NCI-H2171 (cell line): ENCODE measurements at regions not wholly inside any gene's neighbourhood (a gene's known extent, or its start where the extent isn't known, plus 50 kb on each side); places are given as distances from the start of the nearest gene placed in this dataset.
"Not testable (repeated sequence)": the region's sequence is repeated elsewhere in the genome, so short reads cannot be mapped to it uniquely, and the experiment has no call there.

Experiments used
- DNase-seq: peaks from one replicate; lab custom pipeline; 2025; lab: John Stamatoyannopoulos, UW

DNA sequence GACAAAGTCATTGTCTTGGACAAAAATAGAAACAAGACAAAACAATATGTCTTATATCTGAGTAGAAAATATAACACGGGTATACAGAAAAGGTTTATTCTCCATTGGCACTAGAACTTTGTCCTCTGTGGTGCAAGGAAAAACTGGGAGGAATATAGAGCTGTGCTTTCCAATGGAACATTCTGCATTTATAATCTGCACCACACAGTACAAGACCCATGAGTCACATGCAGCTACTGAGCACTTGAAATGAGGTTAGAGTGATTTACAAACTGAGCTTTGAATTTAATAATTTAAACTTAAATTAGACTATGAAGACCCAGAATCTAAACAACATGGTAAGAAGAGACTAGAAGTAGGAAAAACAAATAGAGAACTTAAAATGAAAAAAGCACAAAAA is 86.1 kb downstream of the RAP2A start:
- DNase-seq = no peak

DNA sequence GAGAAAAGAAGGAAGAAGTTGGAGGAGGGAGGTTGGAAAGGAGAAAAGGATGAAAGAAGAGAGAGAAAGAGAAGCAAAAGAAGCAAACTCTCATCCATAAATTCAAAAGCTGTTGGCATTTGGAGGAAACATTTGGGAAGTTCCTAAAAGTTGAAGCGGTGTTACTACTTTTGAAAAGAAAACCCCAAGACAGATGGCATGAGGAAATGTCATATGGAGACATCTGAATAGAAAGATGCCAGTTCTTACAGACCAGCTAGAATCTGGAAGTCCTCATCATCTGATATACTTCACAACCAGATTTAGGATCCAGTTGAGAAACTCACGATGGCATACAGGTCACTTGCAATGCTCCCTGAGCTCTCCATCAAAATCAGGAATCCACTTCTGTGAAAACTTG is 86.9 kb downstream of the RAP2A start:
- DNase-seq = no peak

DNA sequence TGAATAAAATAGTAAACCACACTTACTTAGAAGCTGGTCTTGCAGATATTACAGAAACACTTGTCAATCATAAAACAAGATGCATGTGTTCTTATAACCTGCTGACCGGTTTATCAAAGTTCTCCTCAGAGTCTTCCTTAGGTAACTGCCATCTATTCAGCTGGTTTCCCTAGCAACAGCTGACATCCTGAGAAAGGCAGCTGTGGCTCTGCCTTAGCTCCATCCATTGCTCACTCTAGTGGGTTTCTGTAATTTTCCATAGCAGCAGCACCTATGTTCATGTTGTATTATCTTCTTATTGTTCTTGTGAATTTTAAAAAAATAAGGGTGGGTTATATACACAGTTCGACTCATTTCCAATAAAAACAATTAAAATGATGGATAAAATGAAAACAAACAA is 87.8 kb downstream of the RAP2A start:
- no peak for DNase-seq

DNA sequence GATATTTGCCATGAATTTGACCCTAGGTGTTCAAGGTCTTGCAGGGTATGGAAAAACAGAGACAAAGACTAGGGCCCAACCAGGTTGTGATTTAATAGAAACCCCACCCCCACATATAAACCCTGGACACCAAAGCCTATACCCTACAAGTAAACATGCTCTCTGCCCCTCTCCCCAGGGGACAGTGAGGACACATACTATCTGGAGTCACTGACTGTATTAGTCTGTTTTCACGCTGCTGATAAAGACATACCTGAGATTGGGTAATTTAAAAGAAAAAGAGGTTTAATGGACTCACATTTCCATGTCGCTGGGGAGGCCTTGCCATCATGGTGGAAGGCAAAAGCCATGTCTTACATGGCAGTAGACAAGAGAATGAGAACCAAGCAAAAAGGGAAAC is 88.3 kb downstream of the RAP2A start:
- no peak for DNase-seq

DNA sequence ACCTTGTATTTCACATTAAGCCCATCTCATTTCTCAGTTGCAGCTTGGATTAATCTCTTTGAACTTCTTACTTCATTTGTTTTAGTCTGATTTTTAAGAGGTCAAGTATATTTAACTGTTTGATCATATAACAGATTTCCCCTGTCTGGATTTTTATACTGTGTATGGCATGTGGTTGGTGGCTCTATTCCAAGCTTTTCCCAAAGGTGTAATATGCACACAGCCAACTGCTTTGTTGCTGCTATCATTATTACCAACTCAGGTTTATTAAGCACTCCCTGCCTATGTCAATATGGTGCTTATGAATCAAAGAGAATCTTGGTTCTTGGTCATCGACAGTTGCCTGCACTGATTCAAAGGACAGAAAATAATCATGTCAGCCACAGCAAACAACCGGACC is 92.6 kb downstream of the RAP2A start:
- peak; percentile 20 for DNase-seq

DNA sequence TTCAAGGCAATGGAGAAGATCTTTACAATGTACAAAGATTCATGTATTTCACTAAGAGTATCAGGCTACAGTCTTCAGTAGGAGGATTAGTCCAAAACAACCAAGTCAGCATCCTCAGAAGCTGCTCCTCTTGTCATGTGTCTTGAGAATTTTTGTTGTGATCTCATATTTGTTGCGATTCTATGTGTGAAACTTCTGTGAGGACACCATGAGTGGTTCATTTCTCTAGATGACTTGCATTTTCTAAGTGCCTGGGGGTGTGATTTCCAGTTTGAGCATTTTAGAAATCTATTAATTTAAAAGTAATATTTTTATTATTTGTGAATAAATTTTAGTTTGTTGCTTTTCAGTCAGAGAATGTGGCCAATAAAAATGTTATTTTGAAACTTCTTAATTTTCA is 94.5 kb downstream of the RAP2A start:
- no peak for DNase-seq

DNA sequence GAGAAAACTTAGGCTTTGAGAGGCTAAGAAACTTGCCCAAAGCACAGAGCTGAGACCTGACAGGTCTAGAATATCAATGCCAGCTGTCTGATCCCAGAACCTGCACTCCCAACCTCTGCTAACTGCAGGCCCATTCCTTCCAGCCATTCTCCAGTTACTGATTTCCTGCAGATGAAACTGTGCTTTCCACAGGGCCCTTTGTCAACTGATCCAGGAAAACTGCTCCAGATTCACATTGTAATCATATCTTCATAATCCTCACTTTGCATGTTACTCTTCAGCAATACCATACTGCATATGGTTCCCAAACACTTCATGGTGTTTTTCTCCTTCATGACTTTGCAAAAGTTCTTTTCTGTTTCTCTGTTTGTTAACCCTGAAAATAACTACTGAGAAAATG is 100.6 kb downstream of the RAP2A start:
- DNase-seq = no peak

DNA sequence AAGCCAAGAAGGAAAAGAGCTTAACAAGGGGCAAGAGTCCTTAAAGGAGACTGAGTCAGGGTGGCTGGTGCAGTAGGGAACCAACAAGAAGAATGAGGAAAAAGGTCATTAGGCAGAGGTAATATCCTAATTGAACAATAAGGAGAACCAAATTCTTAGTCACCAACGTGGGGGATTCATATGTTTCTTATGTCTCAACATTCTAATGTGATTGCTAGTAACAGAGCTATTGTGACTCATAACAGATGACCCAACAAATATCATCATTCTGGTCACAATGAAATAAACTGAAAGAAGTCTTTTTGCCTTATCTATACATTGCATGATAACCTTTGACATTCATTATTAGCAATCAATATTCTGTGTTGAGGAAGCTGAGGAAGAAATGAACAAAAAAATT is 101.6 kb downstream of the RAP2A start:
- DNase-seq = no peak

DNA sequence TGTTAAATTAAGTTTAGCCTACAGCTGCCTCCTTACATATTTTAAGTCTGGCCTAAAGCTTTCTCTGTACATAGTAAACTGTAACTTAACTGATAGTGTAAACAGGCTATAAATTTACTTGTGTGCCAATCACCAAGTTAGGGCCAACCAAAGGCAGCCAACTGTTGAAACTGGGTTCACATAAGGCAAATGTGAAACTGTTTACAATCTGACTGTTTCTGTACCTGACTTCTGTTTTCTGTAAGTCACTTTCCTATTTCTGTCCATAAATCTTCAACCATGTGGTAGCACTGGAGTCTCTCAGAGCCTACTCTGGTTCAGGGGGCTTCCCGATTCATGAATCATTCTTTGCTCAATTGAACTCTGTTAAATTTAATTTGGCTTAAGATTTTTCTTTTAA is 103.1 kb downstream of the RAP2A start:
- no peak for DNase-seq

DNA sequence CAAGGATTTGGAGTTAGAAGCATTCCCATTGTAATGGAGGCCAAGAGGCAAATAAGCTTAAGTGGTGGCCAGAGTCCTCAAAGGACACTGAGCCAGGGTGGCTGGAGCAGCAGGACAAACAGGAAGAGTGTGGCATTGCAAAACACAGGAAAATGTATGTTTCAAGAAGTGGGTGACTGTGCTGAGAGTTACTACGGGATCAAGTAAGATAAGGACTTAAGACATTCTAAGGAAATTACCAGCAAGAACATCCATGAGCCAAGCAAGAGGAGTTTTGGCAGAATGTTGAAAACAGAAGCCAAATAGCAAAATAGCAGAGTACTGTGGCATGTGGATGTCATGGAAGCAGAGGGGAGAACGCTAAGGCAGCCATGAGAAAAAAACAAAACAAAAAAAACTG is 104.2 kb downstream of the RAP2A start:
- no peak for DNase-seq

DNA sequence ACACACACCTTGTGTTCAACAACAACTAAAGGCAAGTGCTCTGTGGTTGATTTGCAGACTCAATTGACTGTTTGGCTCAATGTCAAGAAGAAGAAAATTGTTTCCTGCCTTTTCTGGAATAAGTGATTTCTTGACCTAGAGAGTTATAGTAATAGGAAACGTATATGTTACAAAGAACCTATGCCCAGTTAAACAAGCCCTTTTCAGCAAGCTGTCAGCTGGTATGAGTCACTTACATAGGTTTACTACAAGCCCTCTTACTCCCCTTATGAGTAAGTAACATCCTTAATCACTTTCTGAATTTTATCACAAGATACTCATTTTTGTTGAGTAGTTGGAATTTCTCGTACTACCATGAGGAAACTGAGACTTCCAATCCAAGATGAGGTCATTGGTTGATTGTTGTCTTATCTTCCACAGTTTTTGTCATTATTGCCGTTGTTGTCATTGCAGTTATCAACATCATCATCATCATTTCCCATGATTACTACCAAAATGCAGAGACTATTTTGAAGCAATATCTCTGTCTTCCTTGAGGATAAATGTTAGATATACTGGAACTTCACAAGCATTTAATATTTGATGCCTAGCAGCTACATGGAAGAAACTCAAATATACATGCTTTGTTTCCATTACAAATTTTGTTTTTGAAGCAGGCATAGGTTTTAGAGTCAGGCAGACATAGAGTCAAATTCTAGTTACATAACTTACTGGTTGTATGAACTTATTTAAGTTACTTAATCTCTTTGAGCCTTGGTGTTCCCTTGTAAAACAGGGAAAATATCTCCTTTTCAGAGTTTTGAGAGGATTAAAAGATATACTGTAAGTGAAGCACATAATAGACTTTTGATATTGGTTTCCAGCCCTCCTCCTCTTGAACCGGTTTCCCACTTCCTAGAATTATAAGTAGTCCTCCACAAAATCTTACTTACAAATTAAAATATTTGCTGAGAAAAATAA is 106.0 kb downstream of the RAP2A start:
- DNase-seq = no peak

DNA sequence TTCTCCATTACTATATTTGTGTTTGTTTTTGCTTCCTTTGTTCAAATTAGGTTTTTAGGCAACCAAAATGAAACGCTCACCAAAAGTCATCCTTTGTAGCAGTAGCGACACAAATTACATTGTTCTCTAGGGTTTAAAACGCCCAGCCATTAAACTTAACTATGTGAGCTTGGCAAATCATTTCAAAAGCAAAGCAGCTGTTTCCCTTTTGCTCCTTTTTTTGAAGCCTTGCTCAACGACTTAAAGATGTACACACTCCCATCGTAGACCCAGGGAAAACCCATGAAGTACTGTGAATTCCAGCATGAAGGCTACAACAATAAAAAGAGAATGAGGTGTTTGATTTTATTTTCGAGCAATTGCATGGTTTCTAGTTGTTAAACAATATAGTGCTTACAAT is 106.7 kb downstream of the RAP2A start:
- no peak for DNase-seq

DNA sequence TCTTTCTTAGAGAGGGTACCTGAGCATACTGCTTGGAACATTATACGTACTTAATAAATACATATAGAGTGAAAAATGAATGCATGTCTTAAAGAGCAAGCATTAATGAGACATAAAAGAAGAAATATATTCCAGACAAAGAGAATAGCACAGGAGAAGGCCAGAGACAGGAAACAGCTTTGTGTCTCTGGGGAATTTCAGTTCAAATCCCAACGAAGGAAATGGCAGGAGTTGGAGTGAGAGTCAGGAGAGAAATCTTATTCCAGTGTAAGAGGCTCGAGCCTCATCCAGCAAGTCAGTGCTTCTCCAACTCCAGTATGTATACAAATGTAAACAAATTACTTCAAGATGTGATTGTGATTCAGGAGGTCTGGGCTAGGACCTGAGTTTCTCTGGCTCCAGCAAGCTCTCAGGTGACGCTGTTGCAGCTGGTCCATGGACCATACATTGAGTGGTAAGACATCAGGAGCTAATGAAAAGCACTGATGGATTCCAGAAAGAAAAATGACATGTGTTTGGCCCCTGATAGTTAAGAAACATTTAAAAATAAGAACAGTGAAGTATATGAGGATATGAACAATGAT is 108.2 kb downstream of the RAP2A start:
- DNase-seq = no peak

DNA sequence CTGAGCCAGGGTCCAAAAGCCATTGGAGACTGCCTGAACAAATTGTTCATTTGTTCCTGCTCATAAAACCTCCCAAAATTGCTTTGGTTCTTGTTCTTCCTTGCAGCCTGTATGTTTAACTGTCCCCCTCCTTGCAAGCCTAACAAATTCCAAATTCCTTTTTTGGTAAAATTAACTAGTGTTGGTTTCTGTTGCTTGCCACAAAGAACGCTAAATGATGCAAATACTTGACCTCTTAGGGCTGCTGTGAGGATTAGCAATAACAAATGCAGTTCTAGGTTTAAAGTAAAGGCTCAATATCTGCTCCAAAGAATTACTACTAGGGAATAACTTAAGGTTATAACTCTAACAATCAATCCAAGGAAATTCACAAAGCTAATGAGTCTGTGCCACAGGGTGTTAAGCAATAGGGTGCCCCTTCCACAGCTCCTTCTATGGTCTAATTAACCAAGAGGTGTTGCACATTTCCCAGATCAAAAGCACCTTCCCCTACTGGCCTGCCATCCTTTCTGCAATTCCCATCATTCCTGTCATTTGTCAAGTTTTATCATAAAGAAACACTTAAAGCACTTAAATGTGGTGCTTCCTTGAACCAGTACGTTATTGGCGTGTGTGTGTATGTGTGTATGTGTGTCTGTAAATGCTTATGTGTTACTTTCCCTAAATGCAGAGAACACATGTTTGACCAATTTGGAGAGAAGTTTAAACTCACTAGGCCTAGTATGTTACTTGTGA is 110.2 kb downstream of the RAP2A start:
- DNase-seq = no peak

DNA sequence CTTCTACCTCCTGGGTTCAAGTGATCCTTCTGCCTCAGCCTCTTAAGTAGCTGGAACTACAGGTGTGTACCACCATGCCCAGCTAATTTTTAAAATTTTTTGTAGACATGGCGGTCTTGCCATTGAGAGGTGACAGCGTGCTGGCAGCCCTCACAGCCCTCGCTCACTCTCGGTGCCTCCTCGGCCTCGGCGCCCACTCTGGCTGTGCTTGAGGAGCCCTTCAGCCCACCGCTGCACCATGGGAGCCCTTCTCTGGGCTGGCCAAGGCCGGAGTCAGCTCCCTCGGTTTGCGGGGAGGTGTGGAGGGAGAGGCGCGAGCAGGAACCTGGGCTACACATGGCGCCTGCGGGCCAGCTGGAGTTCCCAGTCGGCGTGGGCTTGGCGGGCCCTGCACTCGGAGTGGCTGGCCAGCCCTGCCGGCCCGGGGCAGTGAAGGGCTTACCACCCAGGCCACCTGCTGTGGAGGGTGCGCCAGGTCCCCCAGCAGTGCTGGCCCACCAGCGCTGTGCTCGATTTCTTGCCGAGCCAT is 111.1 kb downstream of the RAP2A start:
- not testable (repeated sequence) for DNase-seq

DNA sequence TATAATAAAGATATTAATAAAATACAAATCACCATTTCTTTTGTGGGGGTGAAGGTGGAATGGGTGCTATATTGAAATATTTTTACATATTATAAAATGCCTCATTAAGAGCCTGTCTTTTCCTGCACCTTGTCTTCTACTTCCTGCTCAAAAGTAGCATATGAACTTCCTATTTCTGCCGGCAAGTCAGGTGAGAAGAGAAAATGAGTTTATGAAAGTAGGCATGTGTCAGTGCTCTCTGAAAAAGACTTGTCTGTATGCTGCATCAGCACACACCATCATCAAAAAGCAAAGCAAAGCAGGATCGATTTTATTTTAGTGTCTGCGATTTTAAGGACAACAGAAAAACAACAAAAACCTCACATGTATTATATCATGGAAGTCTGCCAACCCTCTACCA is 114.2 kb downstream of the RAP2A start:
- no peak for DNase-seq

DNA sequence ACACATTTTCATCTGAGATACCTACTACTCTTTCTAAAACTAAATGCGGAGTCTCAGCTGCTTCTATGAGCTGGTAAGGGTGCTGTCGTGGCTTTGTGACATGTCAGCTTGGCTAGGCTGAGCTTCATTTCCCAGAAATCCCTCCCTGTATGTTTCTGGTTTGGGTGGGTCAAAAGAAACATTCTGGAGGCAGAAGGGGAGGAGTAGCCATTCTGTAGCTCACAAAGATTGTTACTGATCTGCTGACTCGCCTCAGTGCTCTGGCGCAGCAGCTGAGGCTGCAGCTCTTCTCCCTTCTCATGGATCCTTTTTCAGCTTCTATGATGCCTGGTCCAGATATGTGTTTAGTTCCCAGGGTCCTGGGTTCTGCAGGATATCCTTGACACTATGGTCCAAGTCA is 114.7 kb downstream of the RAP2A start:
- no peak for DNase-seq

DNA sequence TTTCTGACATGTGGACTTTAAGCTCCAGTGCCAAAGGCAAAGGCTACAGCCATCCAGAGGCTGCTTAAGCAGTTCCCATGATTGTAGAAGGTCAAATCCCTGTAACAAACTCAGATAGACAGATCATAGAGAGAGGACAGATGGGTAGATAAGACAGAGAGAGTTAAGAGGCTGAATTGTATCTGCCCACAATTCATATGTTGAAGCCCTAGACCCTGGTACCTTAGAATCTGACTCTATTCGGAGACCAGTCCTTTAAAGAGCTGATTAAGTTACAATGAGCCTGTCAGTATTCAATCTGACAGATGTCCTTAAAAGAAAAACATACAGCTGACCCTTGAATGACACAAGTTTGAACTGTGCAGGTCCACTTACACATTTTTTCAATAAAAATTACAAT is 115.2 kb downstream of the RAP2A start:
- no peak for DNase-seq

DNA sequence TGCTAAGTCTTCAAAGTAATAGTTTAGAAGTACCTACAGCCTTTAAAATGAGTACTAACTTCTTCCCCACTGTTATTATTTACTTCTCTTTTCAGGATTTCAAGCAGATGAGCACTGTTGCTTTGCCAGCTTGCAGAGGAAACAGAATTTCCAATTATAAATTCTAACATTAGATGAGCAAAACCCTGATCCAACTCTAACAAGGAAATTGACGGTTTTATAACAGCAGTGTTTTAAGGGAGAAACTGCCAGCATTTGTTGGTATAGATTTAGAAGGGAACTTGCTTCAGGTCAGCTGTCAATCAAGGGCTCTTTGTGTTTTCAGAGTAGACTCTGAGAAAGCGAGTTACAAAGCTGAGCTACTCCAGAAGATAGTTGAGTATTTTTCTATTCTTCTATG is 120.5 kb downstream of the RAP2A start:
- DNase-seq = no peak

DNA sequence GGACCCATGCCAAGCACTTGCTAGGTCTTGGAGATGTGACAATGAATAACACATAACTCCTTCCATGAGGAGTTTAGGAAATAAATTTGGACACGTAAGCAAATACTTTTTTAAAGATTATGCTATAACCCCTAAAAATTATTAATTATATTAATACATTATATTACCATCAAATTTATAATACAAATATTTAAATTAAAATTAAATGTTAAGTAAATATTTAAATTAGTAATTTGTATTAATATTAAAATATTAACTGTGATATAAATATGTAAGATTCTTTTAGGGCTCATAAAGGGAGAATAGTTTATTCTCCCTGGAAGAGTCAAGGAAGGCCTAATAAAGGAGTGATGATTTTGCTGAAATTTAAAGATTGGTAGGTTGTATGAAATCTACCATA is 121.1 kb downstream of the RAP2A start:
- DNase-seq = no peak

DNA sequence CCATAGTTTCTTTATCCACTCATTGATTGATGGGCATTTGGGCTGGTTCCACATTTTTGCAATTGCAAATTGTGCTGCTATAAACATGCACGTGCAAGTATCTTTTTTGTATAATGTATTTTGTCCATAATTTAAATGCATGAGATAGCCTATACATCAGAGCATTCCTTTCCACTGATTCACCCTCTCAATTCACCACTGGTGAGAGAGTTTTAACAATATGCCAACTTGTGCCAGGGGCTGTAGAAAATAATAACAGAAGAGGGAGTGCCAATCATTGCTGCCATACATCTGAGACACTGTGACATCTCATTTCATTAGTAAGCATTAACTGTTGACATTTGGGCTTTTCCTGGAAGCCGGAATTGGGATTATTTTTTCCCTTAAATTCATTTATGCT is 125.1 kb downstream of the RAP2A start:
- DNase-seq = no peak

DNA sequence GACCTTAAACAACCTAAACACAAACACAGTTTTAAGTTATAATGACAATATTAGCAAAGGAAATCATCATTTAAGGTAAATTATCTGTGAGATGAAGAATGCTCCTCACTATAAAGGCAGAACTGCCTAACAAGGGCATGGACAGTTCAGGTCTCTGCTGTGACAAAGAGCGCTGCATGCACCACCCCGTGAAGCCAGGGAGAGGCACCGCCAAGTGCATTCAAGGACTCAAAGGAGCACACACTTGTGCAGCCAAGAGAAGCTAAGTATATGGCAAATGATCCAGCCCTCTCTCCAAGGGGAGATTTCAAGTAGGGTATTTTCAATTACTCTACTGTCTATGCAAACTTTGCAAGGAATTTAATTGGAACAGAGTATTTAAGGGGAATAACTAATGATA is 126.0 kb downstream of the RAP2A start:
- DNase-seq = no peak

DNA sequence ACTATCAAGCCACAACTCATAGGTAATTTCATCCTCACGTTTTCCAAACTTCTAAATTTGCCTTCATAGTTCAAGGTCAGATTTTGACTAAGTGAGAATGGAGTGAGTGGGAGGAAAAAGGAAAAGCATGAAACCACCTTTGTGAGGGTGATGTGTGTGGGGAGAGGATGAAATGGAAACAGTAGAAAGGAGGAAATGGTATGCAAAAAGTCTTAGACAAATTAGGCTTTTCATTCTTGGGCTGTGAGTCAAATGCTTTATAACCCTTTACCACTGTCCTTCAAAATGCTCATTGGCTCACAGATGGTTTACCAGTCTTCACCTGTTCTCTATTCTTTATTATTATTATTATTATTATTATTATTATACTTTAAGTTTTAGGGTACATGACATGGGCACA is 127.2 kb downstream of the RAP2A start:
- no peak for DNase-seq
